ENCODE measurements at regions not wholly inside any gene's neighbourhood (a gene's known extent, or its start where the extent isn't known, plus 50 kb on each side); places are given as distances from the start of the nearest gene placed in this dataset.
"Not testable (repeated sequence)": the region's sequence is repeated elsewhere in the genome, so short reads cannot be mapped to it uniquely, and the experiment has no call there.

DNA sequence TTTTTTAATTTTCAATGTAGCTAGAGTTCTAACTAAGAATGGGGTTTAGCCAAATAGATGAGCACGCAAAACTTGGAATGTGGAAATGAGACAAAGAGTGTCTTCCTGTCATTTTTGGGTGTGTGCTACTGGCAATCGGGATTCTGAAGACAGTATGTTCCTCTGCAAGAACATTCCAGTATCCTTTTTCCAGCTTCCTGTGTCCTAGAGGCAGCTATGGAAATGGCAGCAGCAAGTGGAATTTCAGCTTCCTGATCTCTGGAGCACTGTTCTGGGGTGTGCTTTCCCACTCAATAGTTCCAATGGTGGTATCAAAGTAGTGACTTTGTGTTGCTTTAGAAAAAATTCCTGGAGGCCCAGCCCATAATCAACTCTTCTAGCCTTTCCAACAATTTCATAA is 642.9 kb upstream of the KCNMB2 start:
- DNase-seq (ENCODE audit: low spot score) = no peak

DNA sequence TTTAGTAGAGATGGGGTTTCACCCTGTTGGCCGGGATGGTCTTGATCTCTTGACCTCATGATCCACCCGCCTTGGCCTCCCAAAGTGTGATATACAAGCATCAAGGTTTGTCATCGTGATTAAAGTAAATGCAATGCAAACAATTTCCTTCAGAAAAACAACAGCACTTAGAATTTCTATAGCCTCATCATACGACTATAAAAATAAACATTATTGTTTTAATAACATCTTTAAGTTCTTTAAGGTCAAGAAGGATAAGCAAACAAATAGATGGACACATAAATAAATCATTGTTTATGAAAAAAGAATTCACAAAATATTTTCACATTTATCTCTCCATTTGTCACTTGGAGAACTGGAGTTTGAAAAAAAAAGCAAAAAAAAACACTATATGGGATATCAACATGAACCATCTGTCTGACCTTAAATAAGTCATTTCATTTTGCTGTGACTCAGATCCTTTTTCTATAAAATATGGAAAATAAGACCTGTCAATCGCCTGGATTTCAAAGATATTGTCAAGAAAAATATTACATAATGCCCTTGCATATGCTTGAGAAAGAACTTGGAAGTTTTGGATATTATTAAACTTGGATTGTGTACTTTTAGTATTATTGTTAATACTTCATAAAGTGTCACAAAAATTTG is 642.0 kb upstream of the KCNMB2 start:
- no peak for DNase-seq (ENCODE audit: low spot score)

DNA sequence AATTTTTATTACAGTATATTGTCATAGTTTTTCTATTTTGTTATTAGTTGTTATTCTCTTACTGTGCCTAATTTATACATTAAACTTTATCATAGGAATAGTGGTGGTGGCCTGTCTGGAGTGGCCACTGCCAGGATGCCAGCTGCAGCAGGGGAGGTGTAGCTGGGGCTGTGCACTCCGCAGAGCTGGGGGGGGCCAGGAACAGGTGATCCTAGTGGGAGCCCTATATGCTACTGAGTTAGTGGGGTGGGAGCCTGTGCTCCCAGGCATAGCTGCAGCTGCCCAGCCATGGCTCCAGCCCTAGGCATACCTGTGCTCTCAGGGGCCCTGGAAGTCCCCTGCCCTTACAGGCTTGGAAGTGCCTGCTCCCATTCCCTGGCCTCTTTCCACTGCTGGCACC is 638.1 kb upstream of the KCNMB2 start:
- no peak for DNase-seq (ENCODE audit: low spot score)

DNA sequence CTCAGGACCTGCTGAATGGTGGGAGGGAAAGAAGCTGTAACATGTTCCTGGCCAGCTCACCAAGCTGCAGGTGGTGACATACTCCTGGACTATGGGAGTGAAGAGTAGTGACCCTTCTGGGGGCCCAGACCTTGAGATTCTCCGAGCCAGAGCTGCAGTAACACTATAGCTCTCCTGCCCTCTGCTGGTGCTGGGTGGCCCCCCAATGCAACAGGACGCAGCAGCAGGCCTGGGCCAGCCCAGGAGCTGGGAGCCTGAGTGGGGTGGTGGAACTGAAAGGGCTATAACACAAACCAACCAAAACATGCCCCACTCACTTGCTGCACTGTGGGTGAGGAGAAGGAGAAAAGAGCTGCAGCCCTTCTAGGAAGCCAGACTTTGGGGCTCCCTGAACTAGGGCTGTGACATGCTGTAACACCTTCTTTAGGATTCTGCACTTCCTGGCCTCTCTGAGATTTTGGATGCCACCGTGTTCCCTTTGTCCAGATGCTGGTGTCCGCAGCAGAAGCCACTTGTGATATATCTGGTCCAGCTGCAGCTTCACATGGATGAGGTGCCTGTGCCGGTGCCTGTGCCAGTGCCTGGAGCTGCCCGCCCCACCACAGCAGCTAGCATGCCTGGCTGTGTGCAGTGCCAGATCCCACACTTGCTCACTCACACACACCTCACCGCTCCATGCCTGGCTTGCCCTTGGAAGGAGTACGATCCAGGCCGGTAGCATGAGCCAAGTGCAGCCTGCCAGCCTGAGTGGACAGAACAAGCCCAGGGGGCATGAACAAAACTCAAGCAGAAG is 636.8 kb upstream of the KCNMB2 start:
- DNase-seq (ENCODE audit: low spot score) = no peak

DNA sequence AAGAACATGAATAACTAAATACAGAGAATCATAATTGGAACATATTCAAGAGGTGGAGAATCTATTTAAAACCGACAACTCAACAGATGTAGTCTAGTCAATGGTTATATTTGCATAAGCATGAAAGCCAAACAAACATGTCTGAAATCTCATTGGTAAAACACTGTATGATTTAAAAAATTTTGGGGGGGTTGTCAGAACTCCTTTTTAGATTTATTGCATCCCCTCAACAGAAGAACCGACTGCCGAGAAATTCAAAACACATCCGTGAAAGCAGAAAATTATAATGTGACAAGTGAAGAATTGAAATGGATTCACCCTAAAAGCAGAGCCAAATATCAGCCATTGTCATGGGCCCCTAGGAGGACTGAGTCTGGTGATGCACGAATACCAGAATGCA is 633.4 kb upstream of the KCNMB2 start:
- DNase-seq (ENCODE audit: low spot score) = no peak

DNA sequence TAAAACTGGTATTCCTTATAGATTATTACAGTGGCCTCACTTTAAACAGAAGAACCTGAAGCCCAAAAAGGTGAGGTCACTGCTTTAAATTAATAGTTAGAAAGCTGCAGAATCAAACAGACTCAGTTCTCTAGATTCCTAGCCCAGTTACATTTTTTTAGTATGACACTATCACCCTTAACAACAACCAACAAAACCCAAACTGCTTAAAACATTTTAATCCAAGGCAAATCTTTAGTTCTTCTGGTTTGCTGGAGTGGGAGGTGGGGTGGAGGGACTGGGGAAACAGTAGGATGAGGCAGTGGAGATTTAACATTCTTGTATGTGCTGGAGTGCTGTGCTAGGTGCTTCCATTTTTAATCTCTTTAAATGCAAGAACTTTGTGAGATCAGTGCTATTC is 631.6 kb upstream of the KCNMB2 start:
- DNase-seq (ENCODE audit: low spot score) = no peak

DNA sequence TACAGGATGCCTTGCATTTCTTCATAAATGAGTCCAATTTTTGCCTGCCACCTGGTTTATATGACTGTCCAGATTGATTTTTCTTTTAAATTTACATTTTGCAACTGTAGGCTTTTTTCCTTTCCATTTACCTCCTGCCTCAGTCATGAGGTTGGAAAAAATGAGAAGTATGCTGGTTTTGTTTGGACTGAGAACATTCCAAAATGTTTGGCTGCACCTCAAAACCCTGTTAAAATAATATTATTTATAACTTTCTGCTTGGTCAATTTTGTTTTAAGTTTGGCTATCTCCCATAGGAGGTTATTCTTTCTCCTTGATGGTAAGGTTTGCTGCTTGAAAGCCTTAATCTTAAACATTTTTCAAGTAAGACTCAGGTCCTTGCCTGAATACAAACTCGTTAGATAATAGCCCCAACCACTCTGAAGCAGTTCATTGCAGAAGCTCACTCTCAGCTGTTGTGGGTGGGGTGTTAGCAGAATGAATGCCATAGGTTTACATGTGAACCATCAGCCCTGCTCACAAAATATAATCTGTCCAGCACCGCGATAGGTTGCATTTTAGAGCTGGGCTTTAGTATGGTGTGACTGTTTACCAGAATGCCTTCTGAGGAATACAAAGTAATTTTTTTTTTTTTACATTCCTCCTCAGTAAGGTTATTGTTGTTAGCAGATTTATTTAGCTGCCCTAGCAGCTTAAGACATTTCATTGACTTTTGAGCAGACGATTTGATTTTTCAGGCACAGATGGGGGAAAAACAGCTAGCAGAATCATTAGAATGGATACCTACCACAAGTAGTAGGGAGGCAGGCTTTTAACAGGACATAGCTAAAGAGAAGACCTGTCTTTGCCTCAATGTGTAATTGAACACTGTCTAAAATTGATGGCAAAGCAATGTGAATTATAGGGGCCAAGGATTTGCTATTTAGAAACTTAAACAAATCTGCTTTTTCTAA is 630.8 kb upstream of the KCNMB2 start:
- DNase-seq (ENCODE audit: low spot score) = no peak

DNA sequence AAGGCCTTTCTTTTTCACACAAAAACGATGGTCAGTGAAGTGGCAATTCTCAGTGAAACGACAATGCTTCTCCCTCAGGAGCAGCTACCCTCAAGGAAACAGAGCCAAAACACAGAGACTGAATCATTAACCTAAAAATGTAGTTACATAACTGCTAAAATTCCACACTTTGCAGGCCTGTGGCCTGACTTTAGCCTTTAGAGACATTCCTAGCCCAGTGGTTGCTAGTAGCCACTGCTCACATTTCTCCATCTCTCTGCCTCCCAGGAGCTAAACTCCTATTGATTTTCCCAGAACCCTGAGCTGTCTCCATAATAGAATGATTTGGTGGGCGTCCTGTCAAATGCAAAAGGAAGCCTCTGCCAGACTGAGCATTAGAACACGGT is 630.1 kb upstream of the KCNMB2 start:
- DNase-seq (ENCODE audit: low spot score) = no peak

DNA sequence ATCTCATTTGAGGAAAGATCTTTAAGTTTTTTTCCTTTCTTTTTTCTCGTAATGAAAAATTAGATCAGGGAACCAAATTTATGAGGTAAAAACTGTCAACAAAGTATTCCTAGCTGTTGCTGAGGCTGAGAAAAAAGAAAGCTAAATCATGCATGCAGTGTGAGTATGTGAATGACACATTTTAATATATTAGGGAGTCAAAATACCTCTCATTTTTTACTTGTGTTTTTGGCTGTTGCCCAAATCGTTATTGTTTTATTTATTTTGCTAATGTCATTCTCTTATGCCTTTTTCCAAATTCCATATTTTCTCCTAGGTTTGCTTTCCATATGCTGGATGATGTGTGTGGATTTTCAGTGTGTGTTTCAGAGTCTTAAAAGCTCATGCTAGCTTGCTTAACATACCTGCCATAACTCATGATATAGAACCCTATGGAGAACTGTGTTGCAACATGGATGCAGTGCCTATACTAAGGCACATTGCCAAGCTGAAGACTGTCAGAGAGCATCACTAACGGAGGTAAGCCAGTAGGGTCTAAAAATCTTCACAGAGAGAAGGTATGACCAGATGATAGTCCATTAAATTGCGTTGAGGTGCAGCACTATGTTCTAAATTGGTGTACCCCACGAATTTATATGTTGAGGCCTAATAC is 629.5 kb upstream of the KCNMB2 start:
- no peak for DNase-seq (ENCODE audit: low spot score)

DNA sequence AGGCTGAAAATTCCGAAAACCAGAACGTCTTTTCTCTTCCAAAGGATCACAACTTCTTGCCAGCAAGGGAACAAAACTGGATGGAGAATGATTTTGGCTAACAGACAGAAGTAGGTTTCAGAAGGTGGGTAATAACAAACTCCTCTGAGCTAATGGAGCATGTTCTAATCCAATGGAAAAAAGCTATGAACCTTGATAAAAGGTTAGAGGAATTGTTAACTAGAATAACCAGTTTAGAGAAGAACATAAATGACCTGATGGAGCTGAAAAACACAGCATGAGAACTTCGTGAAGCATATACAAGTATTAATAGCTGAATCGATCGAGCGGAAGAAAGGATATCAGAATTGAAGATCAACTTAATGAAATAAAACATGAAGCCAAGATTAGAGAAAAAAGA is 626.7 kb upstream of the KCNMB2 start:
- DNase-seq (ENCODE audit: low spot score) = not testable (repeated sequence)

DNA sequence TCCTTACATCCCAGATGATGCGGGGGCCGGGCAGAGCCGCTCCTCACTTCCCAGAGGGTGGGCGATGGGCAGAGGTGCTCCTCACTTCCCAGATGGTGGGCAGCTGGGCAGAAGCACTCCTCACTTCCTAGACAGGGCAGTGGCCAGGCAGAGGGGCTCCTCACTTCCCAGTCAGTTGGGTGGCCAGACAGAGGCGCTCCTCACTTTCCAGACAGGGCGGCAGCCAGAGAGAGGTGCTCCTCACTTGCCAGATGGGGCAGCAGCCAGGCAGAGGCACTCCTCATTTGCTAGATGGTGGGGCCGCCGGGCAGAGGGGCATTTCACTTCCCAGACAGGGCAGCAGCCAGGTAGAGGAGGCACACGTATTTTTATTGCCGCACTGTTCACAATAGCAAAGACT is 622.0 kb upstream of the KCNMB2 start:
- DNase-seq (ENCODE audit: low spot score) = no peak

DNA sequence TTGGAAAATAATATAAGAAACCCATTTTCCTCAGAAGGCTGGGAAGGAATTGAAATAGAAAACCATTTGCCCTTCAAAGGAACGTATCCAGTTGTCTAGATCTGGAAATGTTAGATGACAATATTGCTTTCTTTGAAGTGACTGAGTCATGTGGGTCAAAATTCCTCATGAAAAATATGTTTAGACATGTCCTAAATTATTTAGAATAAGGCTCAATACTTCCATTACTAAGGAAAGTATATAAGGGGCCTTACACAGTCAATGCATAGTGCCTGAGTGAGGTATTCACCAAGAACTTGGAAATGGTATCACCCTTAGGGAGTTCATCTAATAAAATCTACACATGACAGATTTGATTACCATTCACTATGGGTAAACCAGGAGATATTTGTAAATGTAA is 619.8 kb upstream of the KCNMB2 start:
- DNase-seq (ENCODE audit: low spot score) = no peak

DNA sequence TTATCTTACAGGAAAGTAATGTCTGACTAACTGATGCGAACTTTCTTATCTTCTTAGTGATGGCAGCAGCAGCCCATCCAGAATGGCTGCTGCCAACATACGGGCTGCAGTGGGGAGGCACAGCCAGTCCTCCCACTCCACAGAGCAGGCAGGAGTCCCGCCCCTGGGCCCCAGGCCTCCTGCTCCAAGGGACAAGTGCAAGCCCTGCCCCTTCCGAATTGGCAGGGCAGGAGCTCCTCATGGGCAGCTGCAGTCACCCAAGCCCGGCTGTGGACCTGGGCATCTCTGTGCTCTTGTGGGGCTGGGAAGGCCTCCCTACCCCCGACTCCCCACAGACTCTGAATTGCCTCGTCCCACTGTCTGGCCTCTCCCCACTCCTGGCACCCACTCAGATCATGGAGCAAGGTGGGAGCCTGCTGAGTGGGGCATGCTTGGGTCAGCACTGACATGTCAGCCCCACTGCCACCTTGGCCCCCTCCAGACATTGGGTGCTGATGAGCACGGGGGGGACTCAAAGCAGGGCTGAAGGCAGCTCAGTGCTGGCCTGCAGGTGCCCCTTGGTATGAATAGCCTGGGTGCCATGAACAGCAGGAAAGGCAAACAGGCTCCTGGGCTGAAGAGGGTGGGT is 618.9 kb upstream of the KCNMB2 start:
- no peak for DNase-seq (ENCODE audit: low spot score)

DNA sequence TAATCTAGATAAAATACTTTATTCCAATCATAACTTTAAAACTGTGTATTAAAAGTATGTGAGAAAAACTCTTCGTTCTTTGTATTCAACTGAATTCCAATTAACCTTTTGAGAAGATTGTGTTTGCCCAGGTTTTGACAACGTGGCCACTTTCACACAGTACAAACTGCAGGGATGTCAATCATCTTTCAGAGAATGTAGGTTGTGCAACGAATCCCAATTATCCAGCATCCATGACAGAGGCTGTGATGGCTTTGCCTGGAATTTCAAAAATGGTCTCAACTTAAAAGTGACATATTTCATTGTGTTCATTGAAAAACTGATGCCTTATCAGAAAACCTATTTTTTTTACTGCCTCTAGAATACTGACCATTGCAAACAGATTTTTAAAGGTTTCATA is 615.1 kb upstream of the KCNMB2 start:
- DNase-seq (ENCODE audit: low spot score) = no peak

DNA sequence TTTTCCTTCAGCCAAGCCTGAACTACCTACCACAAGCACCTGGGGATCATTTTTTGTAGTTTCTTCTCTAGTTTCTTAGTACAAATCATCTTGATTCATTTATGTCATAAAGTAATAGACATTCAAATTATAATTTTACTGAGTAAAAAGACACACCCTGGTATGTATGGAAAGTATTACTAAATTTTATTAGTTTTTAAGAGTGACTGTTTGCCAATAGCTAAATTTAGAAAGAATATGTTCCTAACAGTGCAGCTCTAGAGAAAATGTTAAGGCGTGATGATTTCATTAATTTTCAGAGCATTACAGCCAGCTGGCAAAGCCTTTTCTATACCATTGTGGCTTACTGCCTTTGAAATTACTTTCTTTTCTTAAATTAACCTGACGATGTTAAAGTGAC is 612.0 kb upstream of the KCNMB2 start:
- no peak for DNase-seq (ENCODE audit: low spot score)

DNA sequence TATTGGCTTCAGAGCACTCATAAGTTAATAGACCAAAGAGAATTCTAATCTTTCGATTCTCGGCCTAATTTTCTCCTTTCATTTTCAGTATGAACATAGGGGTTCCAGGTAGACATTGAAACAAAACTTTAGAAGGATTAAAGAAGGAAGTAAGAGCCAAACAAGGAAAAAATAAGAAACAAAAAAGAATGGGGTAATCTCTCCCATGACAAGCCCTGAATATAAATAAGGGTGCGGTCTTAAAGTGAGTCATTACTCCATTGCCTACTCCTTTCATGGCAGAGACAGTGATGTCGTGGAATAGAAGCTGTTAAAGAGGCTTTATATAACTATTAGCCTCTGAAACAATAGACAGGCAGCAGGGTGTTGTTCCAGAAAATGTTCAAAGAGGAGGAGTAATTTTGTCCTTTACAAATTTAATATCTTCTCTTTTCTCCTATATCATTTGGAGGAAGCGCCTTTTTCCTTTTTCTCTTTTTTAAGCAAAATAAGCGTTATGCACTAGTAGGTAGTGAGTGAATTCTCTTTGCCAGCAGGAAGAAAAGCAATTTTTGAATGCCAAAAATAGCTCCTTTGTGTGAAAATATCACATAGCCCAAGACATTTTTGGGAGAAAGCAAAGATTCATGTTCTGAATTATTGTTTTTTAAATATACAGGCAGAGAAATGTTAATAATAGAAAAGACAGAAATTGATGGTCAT is 607.9 kb upstream of the KCNMB2 start:
- DNase-seq (ENCODE audit: low spot score) = no peak

DNA sequence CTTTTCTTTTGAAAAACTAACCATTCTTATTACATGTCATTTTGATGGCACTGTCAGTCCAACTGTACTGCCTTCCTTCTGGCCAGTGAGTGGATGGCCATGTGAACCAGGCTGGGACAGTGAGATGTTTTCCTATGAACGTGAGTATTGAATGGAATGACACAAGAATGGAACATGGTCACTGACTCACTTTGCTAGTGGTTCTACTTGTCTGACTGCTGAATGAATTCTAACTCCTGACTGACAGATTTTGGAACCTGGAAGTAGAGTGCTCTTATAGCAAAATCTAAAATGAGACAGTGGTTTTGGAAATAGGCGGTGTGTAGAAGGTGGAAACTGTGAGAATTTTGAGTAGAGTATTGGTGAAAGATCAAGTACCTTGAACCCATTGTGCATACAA is 606.9 kb upstream of the KCNMB2 start:
- DNase-seq (ENCODE audit: low spot score) = no peak

DNA sequence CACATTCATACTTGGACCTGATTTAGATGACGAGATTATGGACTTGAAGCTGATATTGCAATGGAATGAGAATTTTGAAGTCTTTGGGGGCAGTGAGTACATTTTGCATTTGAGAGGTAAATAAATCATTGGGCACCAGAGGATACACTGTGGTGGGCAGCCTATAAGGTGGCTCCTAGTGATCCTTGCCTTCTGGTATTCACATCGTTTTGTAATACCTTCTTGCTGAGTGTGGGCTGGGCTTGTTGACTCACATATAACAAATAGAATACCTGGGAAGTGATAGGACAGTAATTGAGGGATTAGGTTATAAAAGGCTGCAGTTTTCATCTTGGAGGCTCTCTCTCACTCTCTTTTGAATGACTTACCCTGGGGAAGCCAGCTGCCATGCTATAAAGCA is 605.5 kb upstream of the KCNMB2 start:
- no peak for DNase-seq (ENCODE audit: low spot score)

DNA sequence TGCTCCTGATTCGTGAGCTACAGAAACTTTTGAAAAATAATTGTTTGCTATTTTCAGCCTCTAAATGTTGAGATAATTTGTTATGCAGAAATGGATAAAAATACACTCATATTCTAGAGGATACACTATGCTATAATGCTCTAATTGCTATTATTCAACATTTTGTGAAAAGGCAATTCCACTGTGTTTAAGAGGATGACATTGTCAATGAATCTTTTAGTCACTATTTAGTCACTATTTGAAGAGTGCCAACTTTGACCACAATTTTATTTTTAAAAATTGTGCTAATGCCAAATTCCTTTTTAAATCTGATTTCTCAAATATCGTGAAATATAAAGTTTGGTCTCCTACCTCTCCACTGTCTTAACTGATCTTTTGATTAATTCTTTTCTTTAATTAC is 604.9 kb upstream of the KCNMB2 start:
- DNase-seq (ENCODE audit: low spot score) = no peak

DNA sequence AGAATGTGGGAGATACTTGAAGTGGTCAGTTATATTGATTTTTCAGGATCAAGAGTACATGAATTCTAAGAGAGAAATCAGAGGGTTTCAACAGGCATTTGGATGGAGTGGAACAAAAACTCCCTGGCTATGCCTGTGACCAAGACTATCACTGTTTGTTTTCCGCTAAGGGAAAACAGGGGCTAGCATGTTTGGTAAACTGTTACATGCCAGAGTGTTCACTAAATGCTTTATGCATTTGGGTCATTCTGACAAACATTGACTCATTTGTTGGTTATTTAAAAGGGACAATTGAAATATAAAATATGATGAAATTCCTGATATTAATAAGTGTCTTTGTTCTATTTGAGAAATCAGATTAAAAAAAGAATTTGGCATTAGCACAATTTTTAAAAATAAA is 603.9 kb upstream of the KCNMB2 start:
- no peak for DNase-seq (ENCODE audit: low spot score)
